Stimulated activated CD8-positive, alpha-beta memory T cell treated with anti-CD3 and anti-CD28 coated beads, Interleukin-4, amount 100 ng/mL, for 48 hours (primary cell): ENCODE measurements at regions not wholly inside any gene's neighbourhood (a gene's known extent, or its start where the extent isn't known, plus 50 kb on each side); places are given as distances from the start of the nearest gene placed in this dataset.
"Not testable (repeated sequence)": the region's sequence is repeated elsewhere in the genome, so short reads cannot be mapped to it uniquely, and the experiment has no call there.

ENCODE experiments used
- DNase-seq: peaks from one replicate; pipeline ENCODE4 v3.0.0-alpha.2; 2020

- DNase-seq = no peak
Measured at GRCh38 chr9:101840694-101841188, 102.3 kb upstream of the GRIN3A start.

GRCh38 chr9:101838988-101839387 is 100.5 kb upstream of the GRIN3A start:
- DNase-seq = not testable (repeated sequence)

DNA sequence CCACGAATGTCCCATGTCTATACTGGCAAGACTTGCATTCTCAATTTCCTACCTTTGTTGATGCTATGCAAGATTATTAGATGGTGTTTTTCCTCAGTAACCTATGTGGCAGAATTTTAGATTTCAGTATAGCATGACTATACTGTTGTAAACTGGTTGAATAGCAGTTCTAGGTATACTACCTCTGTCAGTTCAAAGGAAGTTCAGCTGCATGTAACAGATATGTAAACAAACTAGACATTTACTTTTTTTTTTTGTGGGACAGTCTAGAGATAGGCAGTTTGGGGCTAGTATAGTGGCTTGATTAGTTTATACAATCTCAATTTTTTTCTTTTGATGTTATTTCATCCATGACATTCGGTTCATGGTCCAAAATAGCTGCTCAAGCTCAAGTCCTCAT is 97.6 kb upstream of the GRIN3A start:
- DNase-seq = no peak

DNA sequence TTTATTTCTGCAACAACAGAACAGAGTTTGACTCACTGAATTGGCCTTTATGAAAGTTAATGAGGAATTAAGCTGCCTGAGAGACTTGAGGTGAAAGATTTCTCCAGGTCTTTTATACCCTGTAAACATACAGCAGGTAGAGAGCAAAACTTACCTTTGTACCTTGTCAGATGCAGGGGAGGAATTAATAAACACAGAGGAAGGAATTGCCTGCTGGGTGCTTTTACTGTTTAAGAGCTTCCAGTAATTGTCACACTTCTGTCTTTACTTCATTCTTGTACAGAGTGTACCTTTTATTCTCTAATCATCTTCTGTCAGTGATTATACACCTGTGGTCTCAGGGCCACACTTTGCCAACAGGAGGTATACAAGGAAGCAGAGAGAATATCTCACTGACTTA is 94.0 kb upstream of the GRIN3A start:
- no peak for DNase-seq

GRCh38 chr9:101821450-101821849 is 83.0 kb upstream of the GRIN3A start:
- not testable (repeated sequence) for DNase-seq

DNA sequence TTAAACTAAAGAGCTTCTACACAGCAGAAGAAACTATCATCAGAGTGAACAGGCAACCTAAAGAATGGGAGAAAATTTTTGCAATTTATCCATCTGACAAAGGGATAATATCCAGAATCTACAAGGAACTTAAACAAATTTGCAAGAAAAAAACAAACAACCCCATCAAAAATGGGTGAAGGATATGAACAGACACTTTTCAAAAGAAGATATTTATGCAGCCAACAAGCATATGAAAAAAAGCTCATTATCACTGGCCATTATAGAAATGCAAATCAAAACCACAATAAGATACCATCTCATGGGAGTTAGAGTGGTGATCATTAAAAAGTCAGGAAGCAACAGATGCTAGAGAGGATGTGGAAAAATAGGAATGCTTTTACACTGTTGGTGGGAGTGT is 82.5 kb upstream of the GRIN3A start:
- not testable (repeated sequence) for DNase-seq

DNA sequence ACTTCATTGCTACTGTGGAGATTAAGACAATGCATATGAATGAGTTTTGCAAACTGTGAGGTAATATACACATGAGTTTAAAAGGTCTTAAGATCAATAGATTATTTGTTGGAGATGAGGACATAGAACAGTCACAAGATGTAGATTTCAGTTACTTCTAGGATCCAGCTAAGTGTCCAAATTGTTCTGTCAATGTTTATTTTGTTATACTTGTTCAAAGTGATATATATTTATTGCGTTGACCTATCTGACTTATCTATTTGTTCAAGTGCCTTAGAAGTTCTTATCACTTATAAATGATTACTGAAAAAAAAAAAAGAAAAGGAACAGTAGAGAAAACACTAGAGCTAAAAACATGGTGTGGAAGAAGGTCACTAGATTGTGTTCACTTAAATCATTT is 75.6 kb upstream of the GRIN3A start:
- DNase-seq = no peak

GRCh38 chr9:101807879-101808278 is 69.4 kb upstream of the GRIN3A start:
- not testable (repeated sequence) for DNase-seq

GRCh38 chr9:101796044-101796443 is 57.6 kb upstream of the GRIN3A start:
- DNase-seq = no peak

- DNase-seq = no peak
Measured at GRCh38 chr9:101795147-101795546, 56.7 kb upstream of the GRIN3A start.

DNA sequence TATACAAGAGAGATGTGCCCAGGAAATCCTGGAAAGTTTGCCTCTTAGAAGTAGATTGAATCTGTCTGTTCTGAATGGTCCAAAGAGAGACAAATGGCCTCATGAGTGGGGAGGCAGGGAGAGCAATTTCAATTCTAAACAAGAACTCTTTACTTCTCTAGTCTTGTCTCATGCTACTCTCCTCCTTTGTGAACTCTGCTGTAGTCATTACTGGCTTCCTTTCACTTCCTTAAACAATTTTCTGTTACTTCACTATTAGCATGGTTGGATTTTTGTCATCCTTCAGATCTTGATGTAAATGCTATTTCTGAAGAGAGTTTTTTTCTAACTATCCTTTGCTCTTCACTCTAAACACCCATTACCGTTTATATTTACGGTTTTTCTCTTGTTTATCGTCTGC is 54.0 kb upstream of the GRIN3A start:
- DNase-seq = no peak

DNA sequence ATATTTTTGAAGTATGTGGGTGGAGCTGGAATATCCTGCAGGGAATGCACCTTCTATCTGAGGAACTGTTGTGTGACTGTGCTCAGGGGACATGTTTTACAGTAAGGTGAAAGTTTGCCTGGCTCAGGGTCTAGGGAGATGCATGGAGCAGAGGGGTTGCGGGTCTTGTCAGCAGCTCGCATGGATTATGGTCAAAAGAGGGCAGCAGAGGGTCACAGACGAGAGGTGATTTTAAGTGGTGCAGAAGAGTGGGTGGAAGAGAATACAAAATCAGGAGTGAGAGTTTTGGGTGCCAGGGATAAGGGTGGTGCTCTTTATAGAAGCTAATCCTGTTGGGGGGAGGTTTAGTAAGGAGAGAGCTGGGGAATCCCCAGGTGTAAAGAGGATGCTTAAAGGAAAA is 53.5 kb upstream of the GRIN3A start:
- DNase-seq = peak; percentile 40

- DNase-seq = no peak
Measured at GRCh38 chr9:101791533-101791932, 53.1 kb upstream of the GRIN3A start.
